Tibial nerve (tissue), 4 donors: ENCODE measurements at regions not wholly inside any gene's neighbourhood (a gene's known extent, or its start where the extent isn't known, plus 50 kb on each side); places are given as distances from the start of the nearest gene placed in this dataset.

Experiments used
- CTCF ChIP-seq, 5 experiments: fragments of 200-600 bp in 3 of 5; fragments of 450-650 bp in 2 of 5; sonication (generic) in 3 of 5; IDR thresholded peaks; one replicate each; pipeline ENCODE4 v1.5.1; 2016 to 2019; ENCODE audit warnings: antibody characterized with exemption in 5 of 5, mild to moderate bottlenecking in 3 of 5, moderate library complexity in 2 of 5
- EP300 ChIP-seq, 2 donors: sonication (generic); formaldehyde crosslinking; IDR thresholded peaks; one replicate each; pipeline ENCODE4 v1.6.1; 2017; ENCODE audit warnings: antibody characterized with exemption in 2 of 2, mild to moderate bottlenecking in 1 of 2
- POLR2A ChIP-seq, 2 donors: fragments of 450-650 bp; IDR thresholded peaks; one replicate each; pipeline ENCODE4 v1.6.1; 2017; ENCODE audit warnings: antibody characterized with exemption in 2 of 2, mild to moderate bottlenecking in 2 of 2, moderate library complexity in 2 of 2

- TF ChIP-seq POLR2A (IDR thresholded peaks at IDR 0.05): no peak
- no peak for TF ChIP-seq CTCF (IDR thresholded peaks at IDR 0.05)
- no peak for TF ChIP-seq EP300 (IDR thresholded peaks at IDR 0.05)
Measured at GRCh38 chr7:14083761-14084160, 94.3 kb upstream of the ETV1 start.
